ENCODE measurements at regions not wholly inside any gene's neighbourhood (a gene's known extent, or its start where the extent isn't known, plus 50 kb on each side); places are given as distances from the start of the nearest gene placed in this dataset.

DNA sequence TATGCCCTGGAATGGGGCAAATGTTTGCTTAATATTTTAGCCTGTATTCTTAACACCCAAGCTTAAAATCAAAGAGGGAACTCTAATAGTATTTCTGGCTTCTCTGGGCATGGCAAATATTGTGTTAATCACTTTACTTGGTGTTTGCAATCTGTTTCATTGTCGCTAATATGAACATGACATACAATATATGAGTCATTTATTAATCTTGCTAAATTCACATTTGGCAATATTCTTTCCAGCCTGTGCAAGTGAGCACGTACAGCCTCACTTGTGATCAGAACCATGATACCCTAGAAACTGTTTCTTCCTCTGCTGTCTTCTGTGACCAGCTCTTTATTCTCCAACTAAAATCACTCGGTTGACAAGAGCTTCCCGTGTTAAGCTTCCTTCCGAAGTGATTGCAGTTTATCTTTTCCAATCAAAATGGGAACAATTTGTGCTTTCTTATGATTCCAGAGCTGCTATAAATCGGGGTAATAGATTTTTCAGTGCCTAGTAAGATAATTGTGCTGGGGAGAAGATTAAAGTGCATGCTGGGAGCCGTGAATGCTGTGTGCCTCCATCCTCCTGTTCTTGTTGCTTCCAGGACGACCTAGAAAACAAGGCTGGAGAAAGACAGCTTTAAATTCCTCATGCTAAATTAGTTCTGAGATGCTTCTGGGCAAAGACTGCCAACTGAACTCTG is 153.0 kb upstream of the TMTC4 start (continued):
- TF ChIP-seq, protein P1, sequence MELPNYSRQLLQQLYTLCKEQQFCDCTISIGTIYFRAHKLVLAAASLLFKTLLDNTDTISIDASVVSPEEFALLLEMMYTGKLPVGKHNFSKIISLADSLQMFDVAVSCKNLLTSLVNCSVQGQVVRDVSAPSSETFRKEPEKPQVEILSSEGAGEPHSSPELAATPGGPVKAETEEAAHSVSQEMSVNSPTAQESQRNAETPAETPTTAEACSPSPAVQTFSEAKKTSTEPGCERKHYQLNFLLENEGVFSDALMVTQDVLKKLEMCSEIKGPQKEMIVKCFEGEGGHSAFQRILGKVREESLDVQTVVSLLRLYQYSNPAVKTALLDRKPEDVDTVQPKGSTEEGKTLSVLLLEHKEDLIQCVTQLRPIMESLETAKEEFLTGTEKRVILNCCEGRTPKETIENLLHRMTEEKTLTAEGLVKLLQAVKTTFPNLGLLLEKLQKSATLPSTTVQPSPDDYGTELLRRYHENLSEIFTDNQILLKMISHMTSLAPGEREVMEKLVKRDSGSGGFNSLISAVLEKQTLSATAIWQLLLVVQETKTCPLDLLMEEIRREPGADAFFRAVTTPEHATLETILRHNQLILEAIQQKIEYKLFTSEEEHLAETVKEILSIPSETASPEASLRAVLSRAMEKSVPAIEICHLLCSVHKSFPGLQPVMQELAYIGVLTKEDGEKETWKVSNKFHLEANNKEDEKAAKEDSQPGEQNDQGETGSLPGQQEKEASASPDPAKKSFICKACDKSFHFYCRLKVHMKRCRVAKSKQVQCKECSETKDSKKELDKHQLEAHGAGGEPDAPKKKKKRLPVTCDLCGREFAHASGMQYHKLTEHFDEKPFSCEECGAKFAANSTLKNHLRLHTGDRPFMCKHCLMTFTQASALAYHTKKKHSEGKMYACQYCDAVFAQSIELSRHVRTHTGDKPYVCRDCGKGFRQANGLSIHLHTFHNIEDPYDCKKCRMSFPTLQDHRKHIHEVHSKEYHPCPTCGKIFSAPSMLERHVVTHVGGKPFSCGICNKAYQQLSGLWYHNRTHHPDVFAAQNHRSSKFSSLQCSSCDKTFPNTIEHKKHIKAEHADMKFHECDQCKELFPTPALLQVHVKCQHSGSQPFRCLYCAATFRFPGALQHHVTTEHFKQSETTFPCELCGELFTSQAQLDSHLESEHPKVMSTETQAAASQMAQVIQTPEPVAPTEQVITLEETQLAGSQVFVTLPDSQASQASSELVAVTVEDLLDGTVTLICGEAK (IDR thresholded peaks at IDR 0.05) = no peak
- TF ChIP-seq, protein P1 (CRISPR knock-in tag; IDR thresholded peaks at IDR 0.05) = no peak
- TF ChIP-seq NR1H2 (CRISPR knock-in tag; IDR thresholded peaks at IDR 0.05) (no peak), SAFB (IDR thresholded peaks at IDR 0.05; ENCODE audit: borderline replicate concordance, low read depth, low read length) (no peak), CCAR2 (IDR thresholded peaks at IDR 0.05; ENCODE audit: low read depth, low read length) (no peak), TEAD1 (CRISPR knock-in tag; IDR thresholded peaks at IDR 0.05) (no peak), RBM39 (optimal IDR thresholded peaks at IDR 0.05; ENCODE audit: low read depth, low read length) (no peak), ZNF780A (CRISPR knock-in tag; IDR thresholded peaks at IDR 0.05) (no peak)
- TF ChIP-seq, protein P2, sequence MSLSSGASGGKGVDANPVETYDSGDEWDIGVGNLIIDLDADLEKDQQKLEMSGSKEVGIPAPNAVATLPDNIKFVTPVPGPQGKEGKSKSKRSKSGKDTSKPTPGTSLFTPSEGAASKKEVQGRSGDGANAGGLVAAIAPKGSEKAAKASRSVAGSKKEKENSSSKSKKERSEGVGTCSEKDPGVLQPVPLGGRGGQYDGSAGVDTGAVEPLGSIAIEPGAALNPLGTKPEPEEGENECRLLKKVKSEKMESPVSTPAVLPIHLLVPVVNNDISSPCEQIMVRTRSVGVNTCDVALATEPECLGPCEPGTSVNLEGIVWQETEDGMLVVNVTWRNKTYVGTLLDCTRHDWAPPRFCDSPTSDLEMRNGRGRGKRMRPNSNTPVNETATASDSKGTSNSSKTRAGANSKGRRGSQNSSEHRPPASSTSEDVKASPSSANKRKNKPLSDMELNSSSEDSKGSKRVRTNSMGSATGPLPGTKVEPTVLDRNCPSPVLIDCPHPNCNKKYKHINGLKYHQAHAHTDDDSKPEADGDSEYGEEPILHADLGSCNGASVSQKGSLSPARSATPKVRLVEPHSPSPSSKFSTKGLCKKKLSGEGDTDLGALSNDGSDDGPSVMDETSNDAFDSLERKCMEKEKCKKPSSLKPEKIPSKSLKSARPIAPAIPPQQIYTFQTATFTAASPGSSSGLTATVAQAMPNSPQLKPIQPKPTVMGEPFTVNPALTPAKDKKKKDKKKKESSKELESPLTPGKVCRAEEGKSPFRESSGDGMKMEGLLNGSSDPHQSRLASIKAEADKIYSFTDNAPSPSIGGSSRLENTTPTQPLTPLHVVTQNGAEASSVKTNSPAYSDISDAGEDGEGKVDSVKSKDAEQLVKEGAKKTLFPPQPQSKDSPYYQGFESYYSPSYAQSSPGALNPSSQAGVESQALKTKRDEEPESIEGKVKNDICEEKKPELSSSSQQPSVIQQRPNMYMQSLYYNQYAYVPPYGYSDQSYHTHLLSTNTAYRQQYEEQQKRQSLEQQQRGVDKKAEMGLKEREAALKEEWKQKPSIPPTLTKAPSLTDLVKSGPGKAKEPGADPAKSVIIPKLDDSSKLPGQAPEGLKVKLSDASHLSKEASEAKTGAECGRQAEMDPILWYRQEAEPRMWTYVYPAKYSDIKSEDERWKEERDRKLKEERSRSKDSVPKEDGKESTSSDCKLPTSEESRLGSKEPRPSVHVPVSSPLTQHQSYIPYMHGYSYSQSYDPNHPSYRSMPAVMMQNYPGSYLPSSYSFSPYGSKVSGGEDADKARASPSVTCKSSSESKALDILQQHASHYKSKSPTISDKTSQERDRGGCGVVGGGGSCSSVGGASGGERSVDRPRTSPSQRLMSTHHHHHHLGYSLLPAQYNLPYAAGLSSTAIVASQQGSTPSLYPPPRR (CRISPR knock-in tag; IDR thresholded peaks at IDR 0.05; ENCODE audit: borderline replicate concordance) = no peak
